HG02981 (cell line): ENCODE measurements at regions not wholly inside any gene's neighbourhood (a gene's known extent, or its start where the extent isn't known, plus 50 kb on each side); places are given as distances from the start of the nearest gene placed in this dataset.
A peak's percentile ranks its signal among the peaks of the same experiment; 100 is the strongest.
"Not testable (repeated sequence)": the region's sequence is repeated elsewhere in the genome, so short reads cannot be mapped to it uniquely, and the experiment has no call there.

Source experiments
- ATAC-seq: cut with Tn5 transposase; IDR thresholded peaks from one replicate; pipeline ENCODE4 v1.9.1; 2021; ENCODE audit warnings: mild to moderate bottlenecking, moderate library complexity; ENCODE audit not compliant: unreplicated experiment

DNA sequence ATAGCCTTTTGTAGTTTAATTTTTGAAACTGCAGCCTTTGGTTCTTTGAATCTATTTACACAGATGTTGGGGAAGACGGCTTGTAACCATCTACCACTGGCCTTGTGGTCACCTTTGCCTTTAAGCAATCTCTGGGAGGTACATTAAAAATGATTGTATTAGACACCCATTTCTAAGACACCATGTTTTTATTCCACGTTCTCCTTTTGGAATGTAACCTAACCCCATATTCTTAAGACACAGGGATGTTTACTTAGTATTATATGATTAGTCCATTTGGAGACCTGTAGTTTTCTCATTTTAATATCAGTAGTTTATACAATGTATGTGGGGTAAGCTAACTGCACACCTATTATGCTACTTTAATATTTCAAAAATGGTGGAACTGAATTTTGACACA lies 175.1 kb upstream of the PLSCR5 start:
- ATAC-seq = no peak

DNA sequence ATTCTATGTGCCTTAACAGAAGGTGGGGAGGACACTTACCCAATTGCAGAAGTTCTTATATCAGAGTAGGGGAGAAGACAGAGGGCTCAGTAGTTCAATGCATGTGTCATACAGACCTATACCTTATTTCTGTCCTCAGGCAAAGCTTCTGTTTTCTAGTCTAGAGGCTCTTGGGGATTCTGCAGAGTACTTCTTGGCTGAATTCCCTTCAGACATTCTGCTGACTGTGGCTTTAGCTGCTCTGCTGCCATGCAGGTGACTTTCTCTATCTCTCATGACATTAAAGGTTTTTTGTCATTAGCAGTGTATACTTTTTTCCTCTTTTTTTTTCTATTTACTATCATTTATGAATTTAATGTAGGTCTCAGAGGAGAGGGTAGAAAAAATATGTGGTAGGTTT lies 172.8 kb upstream of the PLSCR5 start:
- no peak for ATAC-seq

DNA sequence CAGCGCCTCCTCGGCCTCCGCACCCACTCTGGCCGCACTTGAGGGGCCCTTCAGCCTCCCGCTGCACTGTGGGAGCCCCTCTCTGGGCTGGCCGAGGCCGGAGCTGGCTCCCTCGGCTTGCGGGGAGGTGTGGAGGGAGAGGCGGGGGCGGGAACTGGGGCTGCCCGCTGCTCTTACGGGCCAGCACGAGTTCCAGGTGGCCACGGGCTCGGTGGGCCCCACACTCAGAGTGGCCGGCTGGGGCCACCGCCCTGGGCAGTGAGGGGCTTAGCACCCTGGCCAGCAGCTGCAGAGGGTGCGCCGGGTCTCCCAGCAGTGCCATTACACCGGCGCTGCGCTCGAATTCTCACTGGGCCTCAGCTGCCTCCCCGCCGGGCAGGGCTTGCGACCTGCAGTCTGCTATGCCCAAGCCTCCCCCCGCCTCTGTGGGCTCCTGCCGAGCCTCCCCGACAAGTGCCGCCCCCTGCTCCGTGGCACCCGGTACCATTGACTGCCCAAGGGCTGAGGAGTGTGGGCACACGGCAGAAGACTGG lies 167.1 kb upstream of the PLSCR5 start:
- ATAC-seq = no peak

DNA sequence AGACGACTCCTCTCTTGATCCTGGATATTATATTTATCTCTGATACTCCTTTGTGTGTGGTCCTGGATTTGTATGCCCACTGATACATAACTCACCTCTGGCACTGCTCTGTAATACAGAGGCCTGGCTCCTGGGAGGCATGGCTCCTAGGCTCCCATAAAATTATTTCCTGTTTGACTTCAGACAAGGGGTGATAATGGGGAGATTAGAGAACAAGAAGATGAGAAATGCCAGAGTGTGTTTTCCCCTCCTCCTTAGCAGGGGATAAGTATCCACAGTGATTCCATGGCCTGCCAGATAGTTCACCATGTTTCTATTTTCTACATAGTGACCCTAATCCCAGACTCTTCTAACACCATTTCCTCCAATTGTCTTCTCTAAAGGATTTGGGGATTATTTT lies 165.7 kb upstream of the PLSCR5 start:
- no peak for ATAC-seq

DNA sequence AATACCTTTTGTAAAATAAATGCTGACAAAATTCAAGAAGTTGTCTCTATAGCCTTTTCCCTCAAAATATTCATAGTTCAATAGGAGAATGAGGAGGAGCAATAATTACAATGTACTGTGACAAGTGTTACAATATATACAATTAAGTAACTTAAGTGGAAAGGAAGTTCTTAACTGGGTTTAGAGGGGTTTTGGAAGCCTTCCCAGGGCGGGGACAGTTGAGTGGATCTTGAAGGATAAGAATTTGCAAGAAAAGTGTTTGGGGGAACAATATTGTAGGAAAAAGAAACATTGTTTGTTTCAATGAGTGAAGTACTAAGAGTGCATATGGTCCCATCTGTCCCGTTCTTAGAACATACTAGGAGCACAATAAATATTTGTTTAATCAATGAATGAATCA lies 165.2 kb upstream of the PLSCR5 start:
- no peak for ATAC-seq

DNA sequence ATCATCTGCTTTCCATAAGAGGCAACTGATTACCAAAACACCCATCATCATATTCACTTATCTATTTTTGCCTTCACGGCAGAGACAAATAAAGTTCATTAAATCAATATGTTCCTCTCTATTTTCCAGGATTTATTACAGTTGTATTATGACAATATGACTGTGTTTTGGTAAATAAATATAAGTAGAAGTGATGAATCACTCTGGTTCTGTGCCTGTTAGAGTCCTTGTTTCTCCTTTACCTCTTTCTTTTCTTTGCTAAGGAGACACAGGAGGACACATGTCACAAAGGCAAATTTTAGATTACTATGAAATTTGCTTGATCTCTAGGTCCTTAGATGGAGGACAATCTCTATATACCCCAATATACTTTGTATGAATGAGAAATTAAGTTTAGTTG lies 152.6 kb upstream of the PLSCR5 start:
- ATAC-seq = no peak

DNA sequence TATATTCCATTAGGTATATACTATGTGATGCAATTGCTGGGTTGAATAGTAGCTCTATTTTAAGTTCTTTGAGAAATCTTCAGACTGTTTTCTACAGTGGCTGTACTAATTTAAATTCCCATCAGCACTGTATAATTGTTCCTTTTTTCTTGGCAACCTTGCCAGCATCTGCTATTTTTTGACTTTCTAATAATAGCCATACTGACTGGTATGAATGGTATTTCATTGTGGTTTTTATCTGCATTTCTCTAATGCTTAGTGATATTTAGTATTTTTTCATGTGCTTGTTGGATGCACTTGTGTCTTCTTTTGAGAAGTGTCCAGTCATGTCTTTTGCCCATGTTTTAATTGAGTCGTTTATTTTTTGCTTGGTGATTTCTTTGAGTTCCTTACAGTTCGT lies 145.1 kb upstream of the PLSCR5 start:
- no peak for ATAC-seq

DNA sequence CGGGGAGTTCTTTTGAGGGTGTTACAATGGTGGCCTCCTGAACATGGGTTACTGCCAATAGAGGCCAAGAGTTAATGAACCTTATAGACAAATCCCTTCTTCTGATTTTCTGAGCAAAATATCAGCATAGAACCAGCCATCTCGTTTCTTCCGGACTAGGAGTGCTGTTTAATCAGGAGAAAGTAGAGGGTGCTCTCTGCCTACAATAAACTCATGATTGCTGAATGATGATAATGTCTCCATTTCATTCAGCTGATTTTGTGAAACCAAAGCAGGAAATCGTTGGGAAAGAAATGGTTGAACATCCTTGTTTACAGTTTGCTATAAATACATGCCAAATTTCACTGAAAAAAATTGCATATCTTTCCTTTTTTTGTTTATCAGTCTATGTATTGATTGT lies 142.8 kb upstream of the PLSCR5 start:
- ATAC-seq = no peak

DNA sequence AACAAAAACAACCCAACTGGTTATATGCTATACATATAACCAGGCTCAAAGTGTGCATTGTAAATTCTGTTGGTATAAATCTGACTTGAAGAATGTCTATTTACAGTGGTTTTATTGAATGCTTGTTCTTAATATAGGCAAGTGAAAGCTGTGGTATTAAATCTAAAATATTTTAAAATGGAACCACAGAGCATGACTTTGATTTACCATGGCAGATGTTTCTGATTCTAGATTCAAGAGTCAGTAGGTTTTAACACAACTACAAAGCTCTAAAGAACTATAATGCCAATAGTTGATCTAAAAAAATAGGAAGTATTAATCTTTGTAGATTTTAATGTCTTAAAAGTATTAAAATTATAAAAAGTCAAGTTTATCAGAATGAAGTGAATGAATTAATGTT lies 141.9 kb upstream of the PLSCR5 start:
- no peak for ATAC-seq

DNA sequence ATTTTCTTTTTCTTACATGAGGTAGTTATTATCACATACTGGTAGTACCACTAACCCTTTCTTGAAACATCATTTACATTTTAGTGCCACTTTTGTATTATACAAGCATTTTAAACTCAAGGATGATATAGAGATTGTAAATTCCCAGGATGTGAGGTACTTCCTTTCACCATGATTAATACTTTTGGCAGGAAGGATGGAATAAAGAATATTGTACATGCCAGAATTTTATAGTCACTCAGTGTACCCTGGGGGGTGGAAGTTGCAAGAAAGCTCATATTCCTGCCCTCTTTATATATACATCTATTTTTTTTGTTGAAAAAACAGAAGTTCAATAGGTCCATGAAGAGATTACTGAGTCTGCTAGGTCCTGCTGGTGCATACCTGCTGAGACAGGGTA lies 141.0 kb upstream of the PLSCR5 start:
- no peak for ATAC-seq

DNA sequence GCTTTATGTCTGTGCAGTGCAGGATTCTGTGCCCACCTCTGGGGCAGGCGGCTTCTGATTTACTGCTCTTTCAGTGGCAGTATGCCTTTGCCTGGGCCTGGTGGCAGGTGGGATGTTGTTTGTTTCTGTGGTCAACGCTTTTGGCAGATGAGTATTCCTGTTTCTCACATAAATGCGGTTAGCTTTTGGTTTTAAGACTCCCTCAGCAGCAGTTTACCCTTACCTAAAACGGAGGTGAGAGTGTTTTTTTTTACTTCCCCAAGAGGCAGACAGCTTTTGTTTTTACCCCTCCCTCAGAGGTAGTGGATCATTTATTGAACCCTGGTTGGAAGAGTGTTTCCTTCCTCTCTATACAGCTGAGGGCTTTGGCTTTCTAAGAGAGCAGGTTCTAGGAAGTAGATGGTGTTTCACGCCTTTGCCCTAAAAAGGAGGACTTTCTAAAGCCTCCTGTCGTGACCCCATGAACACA lies 134.1 kb upstream of the PLSCR5 start:
- no peak for ATAC-seq

DNA sequence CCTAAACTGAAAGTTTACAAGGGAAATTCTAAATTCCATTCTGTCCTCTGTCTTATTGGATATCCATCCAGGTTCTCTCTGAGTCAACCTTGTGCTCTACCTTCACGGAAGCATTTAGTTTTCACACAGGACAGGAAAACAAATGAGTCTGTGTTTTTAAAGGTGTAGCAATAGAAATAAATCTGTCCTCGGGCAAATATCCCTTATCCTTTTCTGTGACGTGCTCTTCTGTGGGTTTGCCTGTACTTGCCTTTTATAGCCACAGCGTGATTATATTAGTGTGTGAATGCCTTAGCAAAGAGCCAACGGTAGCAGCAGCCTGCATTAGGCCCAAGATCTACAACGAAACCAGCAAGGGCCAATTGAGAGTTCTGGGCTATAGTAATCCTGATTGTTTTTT lies 127.2 kb upstream of the PLSCR5 start:
- ATAC-seq = no peak

DNA sequence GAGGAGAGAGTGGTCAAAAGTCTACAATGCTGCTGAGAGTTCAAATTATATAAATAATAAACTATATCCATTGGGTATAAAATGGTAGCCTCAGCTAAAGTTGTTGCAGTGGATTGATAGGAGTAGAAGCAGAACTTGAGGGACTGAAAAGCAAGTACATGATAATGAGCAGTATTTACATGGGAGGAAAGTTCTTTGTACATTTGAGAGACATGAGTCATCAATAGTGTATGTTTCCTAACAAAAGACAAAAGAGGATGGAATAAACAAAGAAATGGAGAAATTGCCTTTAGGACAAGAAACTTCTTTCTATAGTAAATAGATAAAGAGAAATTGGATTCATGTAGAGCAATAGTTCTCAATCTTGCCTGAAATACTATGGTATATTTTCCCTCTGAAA lies 110.0 kb upstream of the PLSCR5 start:
- ATAC-seq = no peak

DNA sequence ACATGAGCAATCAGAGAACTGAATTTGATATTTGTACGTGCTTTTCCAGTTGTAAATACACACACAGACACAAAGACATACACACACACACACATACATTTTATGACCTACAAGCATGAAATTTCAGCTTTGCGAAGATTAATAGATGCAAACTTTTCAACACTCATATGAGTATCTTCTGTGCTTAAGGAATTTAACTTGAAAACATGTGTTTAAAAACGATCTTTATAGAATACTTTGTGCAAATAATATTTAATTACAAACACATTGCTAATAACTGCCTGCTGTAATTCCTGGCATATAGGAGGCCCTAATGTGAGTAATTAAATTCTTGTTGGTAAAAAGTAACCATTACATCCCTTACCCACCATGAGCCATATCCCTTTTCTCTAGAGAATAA lies 107.7 kb upstream of the PLSCR5 start:
- no peak for ATAC-seq

DNA sequence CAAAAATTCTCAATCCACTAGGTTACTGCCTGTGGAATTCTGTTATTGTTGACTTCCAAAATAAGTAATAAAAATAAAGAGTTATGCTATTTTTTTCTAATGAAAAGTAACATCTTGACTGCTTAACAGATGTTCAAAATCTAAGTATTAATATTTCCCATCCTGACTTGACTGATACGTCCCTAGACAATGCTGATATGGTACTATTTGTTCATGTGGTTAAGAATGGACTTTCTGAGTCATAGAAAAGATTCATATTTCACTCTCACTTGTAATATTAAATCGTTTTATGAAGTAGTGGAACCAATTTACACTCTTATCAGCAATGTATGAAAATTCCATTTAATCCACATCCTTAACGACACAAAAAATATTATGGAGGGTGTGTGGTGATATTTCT lies 104.8 kb upstream of the PLSCR5 start:
- ATAC-seq = no peak

DNA sequence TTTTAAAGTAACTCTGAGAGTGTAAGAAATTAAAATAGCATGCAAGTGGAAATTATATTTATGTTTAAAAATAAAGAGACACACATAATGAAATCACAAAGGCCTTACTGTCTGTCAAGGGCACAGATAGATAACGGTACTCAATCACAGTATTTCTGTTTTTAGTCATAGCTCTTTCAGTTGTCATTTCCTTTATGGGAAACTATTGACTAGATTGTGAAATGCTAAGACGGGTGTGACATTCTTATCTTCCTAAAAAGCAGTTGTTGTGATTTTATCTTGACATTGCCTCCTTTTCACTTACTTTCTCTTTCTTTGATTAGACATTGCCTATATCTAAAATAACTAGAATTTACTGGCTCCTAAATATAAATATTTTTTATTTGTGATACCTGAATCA lies 100.1 kb upstream of the PLSCR5 start:
- peak; percentile 55 for ATAC-seq

DNA sequence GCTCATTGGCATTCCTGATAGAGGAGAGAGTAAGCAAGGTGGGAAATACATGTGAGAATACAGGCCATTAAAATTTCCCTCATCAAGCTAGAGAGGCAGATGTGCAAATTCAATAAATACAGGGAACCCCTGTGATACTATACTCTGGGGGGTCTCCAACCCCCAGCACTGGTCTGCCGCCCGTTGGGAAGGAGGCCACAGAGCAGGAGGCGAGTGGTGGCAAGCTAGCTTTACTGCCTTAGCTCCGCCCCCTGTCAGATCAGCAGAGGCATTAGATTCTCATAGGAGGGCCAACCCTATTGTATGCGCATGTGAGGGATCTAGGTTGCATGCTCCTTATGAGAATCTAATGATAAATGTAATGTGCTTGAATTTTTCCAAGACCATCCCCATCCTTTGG lies 97.1 kb upstream of the PLSCR5 start:
- no peak for ATAC-seq

DNA sequence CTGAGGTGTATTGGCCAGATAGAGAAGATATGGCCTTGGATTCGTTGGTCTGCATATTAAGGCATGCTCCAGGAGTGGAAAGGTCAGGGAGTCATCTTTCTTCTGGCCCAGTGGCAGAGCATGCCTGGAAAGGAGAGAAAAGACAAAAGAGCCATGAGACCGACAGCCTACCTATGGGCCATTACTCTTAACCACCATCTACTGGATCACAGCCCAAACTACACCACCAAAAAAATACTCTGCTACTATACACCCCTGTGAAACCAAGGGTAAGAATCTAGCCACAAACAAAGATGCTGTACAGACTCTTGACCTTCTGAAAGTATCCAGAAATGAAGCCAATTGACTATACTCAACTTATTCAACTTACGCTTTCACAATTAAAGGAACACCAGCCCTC lies 96.1 kb upstream of the PLSCR5 start:
- ATAC-seq = no peak

DNA sequence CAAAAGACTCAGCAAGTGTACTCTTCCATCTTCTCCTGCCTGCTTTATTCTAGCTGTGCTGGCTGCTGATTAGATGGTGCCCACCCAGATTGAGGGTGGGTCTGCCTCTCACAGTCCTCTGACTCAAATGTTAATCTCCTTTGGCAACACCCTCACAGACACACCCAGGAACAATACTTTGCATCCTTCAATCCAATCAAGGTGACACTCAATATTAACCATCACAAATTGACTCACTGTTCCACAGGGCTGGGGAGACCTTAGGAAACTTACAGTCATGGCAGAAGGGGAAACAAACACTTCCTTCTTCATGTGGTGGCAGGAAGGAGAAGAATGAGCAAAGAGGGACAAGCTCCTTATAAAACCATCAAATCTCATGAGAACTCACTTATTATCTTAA lies 94.9 kb upstream of the PLSCR5 start:
- not testable (repeated sequence) for ATAC-seq

DNA sequence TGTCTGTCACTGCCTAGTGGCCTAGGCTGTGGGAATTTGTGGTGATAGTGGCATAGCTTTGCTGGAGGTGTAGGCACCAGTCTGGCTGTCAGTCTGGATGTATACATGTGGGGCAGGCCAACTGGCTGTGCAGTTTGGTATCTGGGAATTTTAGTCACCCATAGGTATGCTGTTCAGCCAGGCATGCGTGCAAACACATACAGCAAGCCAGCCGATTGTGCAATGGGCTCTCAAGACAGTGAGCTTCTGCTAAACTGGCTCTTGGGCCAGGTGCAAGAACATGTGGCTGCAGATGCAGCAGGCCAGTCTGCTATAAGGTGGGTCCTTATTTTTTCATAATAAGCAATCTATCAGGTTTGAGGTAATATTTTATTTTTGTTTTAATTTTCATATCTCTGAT lies 87.1 kb upstream of the PLSCR5 start:
- no peak for ATAC-seq

DNA sequence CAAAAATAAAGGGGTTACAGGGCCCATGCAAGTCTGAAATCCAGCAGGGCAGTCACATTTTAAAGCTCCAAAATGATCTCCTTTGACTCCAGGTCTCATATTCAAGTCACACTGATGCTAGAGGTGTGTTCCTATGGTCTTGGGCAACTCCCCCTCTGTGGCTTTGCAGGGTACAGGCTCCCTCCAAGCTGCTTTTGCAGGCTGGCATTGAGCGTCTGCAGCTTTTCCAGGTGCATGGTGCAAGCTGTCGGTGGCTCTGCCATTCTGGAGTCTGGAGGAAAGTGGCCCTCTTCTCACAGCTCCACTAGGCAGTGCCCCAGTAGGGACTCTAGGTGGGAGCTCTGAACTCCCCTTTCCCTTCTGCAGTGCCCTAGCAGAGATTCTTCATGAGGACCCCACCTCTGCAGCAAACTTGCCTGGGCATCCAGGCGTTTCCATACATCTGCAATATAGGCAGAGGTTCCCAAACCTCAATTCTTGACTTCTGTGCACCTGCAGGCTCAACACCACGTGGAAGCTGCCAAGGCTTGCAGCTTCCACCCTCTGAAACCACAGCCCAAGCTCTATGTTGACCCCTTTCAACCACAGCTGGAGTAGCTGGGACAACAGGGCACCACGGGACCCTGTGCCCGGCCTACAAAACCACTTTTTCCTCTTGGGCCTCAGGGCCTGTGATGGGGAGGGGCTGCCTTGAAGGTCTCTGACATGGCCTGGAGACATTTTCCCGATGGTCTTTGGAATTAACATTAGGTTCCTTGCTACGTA lies 80.1 kb upstream of the PLSCR5 start:
- ATAC-seq = no peak

DNA sequence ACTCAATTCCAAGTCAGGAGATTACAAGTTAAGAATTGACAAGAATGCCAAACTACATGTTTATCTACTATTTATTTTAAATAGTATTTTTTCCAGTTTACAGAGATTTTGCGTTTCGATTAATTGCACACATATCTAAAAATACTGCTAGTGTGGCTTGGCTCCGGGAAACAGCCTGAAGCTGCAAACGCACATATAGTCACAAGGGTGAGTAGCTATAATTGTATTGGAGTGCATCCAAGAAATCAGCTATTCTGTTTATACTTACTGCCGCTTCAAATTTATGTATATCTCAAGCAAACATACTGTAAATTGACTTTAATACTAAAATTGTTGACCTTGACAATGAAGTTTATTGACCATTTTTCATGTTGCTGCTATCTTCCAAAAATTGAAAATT lies 77.0 kb upstream of the PLSCR5 start:
- no peak for ATAC-seq

DNA sequence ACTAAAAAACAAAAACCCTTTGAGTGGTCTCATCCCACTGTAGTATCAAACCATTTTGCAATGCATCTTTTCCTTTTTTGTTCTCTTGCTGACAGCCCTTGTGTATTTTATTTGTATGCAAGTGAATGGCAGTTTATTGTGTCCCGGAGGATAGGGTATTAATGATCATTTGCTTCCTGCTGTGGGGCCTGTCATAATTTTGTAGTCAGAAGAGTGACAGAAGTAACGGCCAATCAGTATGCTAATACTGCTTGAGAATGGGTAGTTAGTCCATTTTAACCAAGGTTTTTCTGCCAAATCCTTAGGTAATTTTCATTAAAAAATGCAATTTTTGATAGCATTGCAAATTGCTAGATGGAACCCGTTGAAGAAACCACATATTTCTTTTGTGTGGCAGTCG lies 75.5 kb upstream of the PLSCR5 start:
- ATAC-seq = no peak
